ENCODE measurements at regions not wholly inside any gene's neighbourhood (a gene's known extent, or its start where the extent isn't known, plus 50 kb on each side); places are given as distances from the start of the nearest gene placed in this dataset.
A peak's percentile ranks its signal among the peaks of the same experiment; 100 is the strongest.

GRCh38 chr21:15455819-15456462, 273.8 kb upstream of the USP25 start (continued):
- TF ChIP-seq ETV5 (CRISPR knock-in tag; IDR thresholded peaks at IDR 0.05; ENCODE audit: borderline replicate concordance) (peak; percentile 38; the same call in 1 of the 2 replicates), DR1 (CRISPR knock-in tag; IDR thresholded peaks at IDR 0.05) (0 out of 2 replicates have a peak, but pooled peaks have one; percentile 19), PHF20 (CRISPR knock-in tag; IDR thresholded peaks at IDR 0.05) (peak; percentile 51; the same call in 1 of the 2 replicates), ZNF512B (CRISPR knock-in tag; IDR thresholded peaks at IDR 0.05; ENCODE audit: borderline replicate concordance) (no peak), ZNF784 (CRISPR knock-in tag; IDR thresholded peaks at IDR 0.05; ENCODE audit: borderline replicate concordance) (peak; percentile 43; the same call in 1 of the 2 replicates), ZBTB39 (CRISPR knock-in tag; IDR thresholded peaks at IDR 0.05) (no peak), TCF12 (IDR thresholded peaks at IDR 0.05) (no peak), TCF12 (CRISPR knock-in tag; IDR thresholded peaks at IDR 0.05) (no peak), PPARG (CRISPR knock-in tag; conservative IDR thresholded peaks at IDR 0.05) (0 out of 2 replicates have a peak, but pooled peaks have one; percentile 15), GPN1 (CRISPR knock-in tag; IDR thresholded peaks at IDR 0.05; ENCODE audit: borderline replicate concordance) (no peak), ZBTB2 (CRISPR knock-in tag; IDR thresholded peaks at IDR 0.05; ENCODE audit: low read depth) (no peak), MXI1 (IDR thresholded peaks at IDR 0.05; ENCODE audit: borderline replicate concordance, low read depth, low read length) (no peak), HOXD1 (CRISPR knock-in tag; IDR thresholded peaks at IDR 0.05) (no peak; the same call in 1 of the 2 replicates), NFE2L1 (CRISPR knock-in tag; IDR thresholded peaks at IDR 0.05; ENCODE audit: borderline replicate concordance) (no peak), ATF4 (CRISPR knock-in tag; IDR thresholded peaks at IDR 0.05) (no peak), REXO4 (CRISPR knock-in tag; IDR thresholded peaks at IDR 0.05; ENCODE audit: borderline replicate concordance) (no peak), ZSCAN9 (CRISPR knock-in tag; IDR thresholded peaks at IDR 0.05; ENCODE audit: borderline replicate concordance) (0 out of 2 replicates have a peak, but pooled peaks have one; percentile 71), CSRNP2 (CRISPR knock-in tag; conservative IDR thresholded peaks at IDR 0.05; ENCODE audit: low read depth) (no peak), NFE2 (CRISPR knock-in tag; IDR thresholded peaks at IDR 0.05) (no peak), MEF2D (CRISPR knock-in tag; IDR thresholded peaks at IDR 0.05) (no peak)
